ENCODE measurements at regions not wholly inside any gene's neighbourhood (a gene's known extent, or its start where the extent isn't known, plus 50 kb on each side); places are given as distances from the start of the nearest gene placed in this dataset.

DNA sequence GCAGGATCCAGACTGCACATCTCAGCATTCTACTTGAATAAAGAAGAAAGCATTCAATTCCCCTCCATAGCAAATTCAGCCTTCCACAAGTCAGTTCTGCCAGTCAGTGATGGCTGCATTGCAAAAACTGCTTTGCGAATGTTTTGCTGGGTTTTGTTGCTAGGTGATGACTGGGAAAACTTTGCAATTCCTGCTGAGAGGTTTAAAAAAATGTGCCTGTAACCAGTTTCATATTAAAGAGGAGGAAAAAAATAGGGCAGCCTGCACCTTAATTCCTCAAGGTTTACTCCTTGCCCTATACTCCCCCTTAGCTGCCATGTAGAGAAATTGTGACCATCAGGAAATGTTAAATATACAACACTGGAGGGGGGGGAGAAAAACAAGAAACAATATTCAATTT lies 225.6 kb upstream of the ATP11B start:
- H3K9me3 ChIP-seq (ENCODE audit: low read length), result no peaks in the 10 kb centered on the region
- no peaks in the 10 kb centered on the region for H3K36me3 ChIP-seq (ENCODE audit: insufficient read depth, low read length)
- H3K27me3 ChIP-seq (ENCODE audit: insufficient read depth, low read length), result no peaks in the 10 kb centered on the region
- H3F3A ChIP-seq (ENCODE audit: insufficient read depth, low read length), result no peaks in the 10 kb centered on the region
- no peak overlapping the region for H2AFZ ChIP-seq (ENCODE audit: low read length)
- H3K79me2 ChIP-seq (ENCODE audit: insufficient read depth, low read length), result no peaks in the 10 kb centered on the region
- no peaks in the 10 kb centered on the region for H4K20me1 ChIP-seq (ENCODE audit: insufficient read depth, low read length)
- TF ChIP-seq CTCF (IDR thresholded peaks at IDR 0.05; ENCODE audit: low read length) (no peak), EZH2 (IDR thresholded peaks at IDR 0.05; ENCODE audit: borderline replicate concordance, low read length) (no peak)
- H3K4me3 ChIP-seq (ENCODE audit: low read depth, low read length, poor library complexity, severe bottlenecking), result no peak overlapping the region
- no peak overlapping the region for H3K4me2 ChIP-seq (ENCODE audit: low read length)
- H3K27ac ChIP-seq (ENCODE audit: low read depth, low read length, poor library complexity, severe bottlenecking), result no peak overlapping the region
- H3K9ac ChIP-seq (ENCODE audit: low read length), result no peak overlapping the region
- no peaks in the 10 kb centered on the region for H3K9me2 ChIP-seq (ENCODE audit: low read depth, low read length)
- no peaks in the 10 kb centered on the region for H3K4me1 ChIP-seq (ENCODE audit: insufficient read depth, low read length, severe bottlenecking)

GRCh38 chr3:182568261-182568660 lies 225.0 kb upstream of the ATP11B start:
- Histone ChIP-seq H3K9ac (ENCODE audit: low read length) (no peak overlapping the region), H3K9me2 (ENCODE audit: low read depth, low read length) (no peaks in the 10 kb centered on the region), H3K27ac (ENCODE audit: low read depth, low read length, poor library complexity, severe bottlenecking) (no peak overlapping the region), H3K79me2 (ENCODE audit: insufficient read depth, low read length) (no peaks in the 10 kb centered on the region), H2AFZ (ENCODE audit: low read length) (no peak overlapping the region), H3K4me3 (ENCODE audit: low read depth, low read length, poor library complexity, severe bottlenecking) (no peak overlapping the region), H3K27me3 (ENCODE audit: insufficient read depth, low read length) (no peaks in the 10 kb centered on the region), H3K9me3 (ENCODE audit: low read length) (no peaks in the 10 kb centered on the region), H4K20me1 (ENCODE audit: insufficient read depth, low read length) (no peaks in the 10 kb centered on the region), H3K4me2 (ENCODE audit: low read length) (no peak overlapping the region), H3K4me1 (ENCODE audit: insufficient read depth, low read length, severe bottlenecking) (no peaks in the 10 kb centered on the region), H3F3A (ENCODE audit: insufficient read depth, low read length) (no peaks in the 10 kb centered on the region), H3K36me3 (ENCODE audit: insufficient read depth, low read length) (no peaks in the 10 kb centered on the region)
- TF ChIP-seq EZH2 (IDR thresholded peaks at IDR 0.05; ENCODE audit: borderline replicate concordance, low read length) (no peak), CTCF (IDR thresholded peaks at IDR 0.05; ENCODE audit: low read length) (no peak)

- no peaks in the 10 kb centered on the region for H4K20me1 ChIP-seq (ENCODE audit: insufficient read depth, low read length)
These were observed 224.4 kb upstream of the ATP11B start for GRCh38 chr3:182568876-182569275.

More at GRCh38 chr3:182568876-182569275, 224.4 kb upstream of the ATP11B start:
- no peaks in the 10 kb centered on the region for H3F3A ChIP-seq (ENCODE audit: insufficient read depth, low read length)
- no peak overlapping the region for H3K4me3 ChIP-seq (ENCODE audit: low read depth, low read length, poor library complexity, severe bottlenecking)
- no peak overlapping the region for H2AFZ ChIP-seq (ENCODE audit: low read length)
- no peaks in the 10 kb centered on the region for H3K36me3 ChIP-seq (ENCODE audit: insufficient read depth, low read length)
- H3K9me3 ChIP-seq (ENCODE audit: low read length), result peaks cover 4% of the 10 kb centered on the region; the same call in 1 of the 2 replicates
- no peaks in the 10 kb centered on the region for H3K27me3 ChIP-seq (ENCODE audit: insufficient read depth, low read length)
- no peaks in the 10 kb centered on the region for H3K9me2 ChIP-seq (ENCODE audit: low read depth, low read length)
- H3K79me2 ChIP-seq (ENCODE audit: insufficient read depth, low read length), result no peaks in the 10 kb centered on the region
- no peak overlapping the region for H3K27ac ChIP-seq (ENCODE audit: low read depth, low read length, poor library complexity, severe bottlenecking)
- no peak overlapping the region for H3K4me2 ChIP-seq (ENCODE audit: low read length)
- TF ChIP-seq EZH2 (IDR thresholded peaks at IDR 0.05; ENCODE audit: borderline replicate concordance, low read length), result no peak
- no peak for TF ChIP-seq CTCF (IDR thresholded peaks at IDR 0.05; ENCODE audit: low read length)
- no peak overlapping the region for H3K9ac ChIP-seq (ENCODE audit: low read length)
- no peaks in the 10 kb centered on the region for H3K4me1 ChIP-seq (ENCODE audit: insufficient read depth, low read length, severe bottlenecking)

Measured in OCI-LY1 (cell line).